A549 (cell line): ENCODE measurements at regions not wholly inside any gene's neighbourhood (a gene's known extent, or its start where the extent isn't known, plus 50 kb on each side); places are given as distances from the start of the nearest gene placed in this dataset.

Experiments
- ATAC-seq, 2 experiments: fragments of 200-7000 bp in 1 of 2; fragments of >200 bp in 1 of 2; cut with Nextera tagmentation in 1 of 2; cut with Tn5 transposase in 1 of 2; 3 replicates each; pipeline versions ENCODE4 v1.8.0 to v1.9.1; 2018 to 2020; ENCODE audit warnings: mild to moderate bottlenecking in 1 of 2, moderate library complexity in 1 of 2
- CTCF ChIA-PET: fragments of 300-600 bp; sonication (Branson Sonifier 250); formaldehyde crosslinking; extraction: SDS; loops from one replicate; lab custom pipeline; 2021; ENCODE audit warnings: antibody characterized with exemption, inconsistent platforms; lab: Yijun Ruan, JAX
- POLR2A ChIA-PET: fragments of 350-600 bp; formaldehyde crosslinking; extraction: SDS; loops from one replicate; lab custom pipeline; 2021; ENCODE audit warnings: antibody characterized with exemption, inconsistent platforms; lab: Yijun Ruan, JAX
- DNase-seq, 2 experiments: peaks; one replicate each; pipeline versions ENCODE4 v3.0.0 to v3.0.0-alpha.2; 2011 to 2016; ENCODE audit warnings: low read depth in 1 of 2, low spot score in 1 of 2
- FAIRE-seq: peaks from 2 replicates; lab custom pipeline; 2011; peaks lifted over from hg19 to GRCh38; lab: Jason Lieb, UNC
- H3K27ac ChIP-seq, 2 experiments: fragments of >200 bp; sonication (Bioruptor Twin); formaldehyde crosslinking; 3 replicates each; pipeline ENCODE4 v1.5.1; 2016 to 2017
- H3K4me1 ChIP-seq: fragments of >200 bp; sonication (Bioruptor Twin); formaldehyde crosslinking; 3 replicates; pipeline ENCODE4 v1.6.1; 2016
- H3K4me2 ChIP-seq: fragments of >200 bp; sonication (Bioruptor Twin); formaldehyde crosslinking; 3 replicates; pipeline ENCODE4 v1.6.1; 2016
- H3K4me3 ChIP-seq: fragments of >200 bp; sonication (Bioruptor Twin); formaldehyde crosslinking; 3 replicates; pipeline ENCODE4 v1.5.1; 2016
- H3K9me3 ChIP-seq: fragments of >200 bp; sonication (Bioruptor Twin); formaldehyde crosslinking; 3 replicates; pipeline ENCODE4 v1.6.1; 2016
- ATOH8 ChIP-seq: fragments of 250-450 bp; sonication (Bioruptor Pico); IDR thresholded peaks from 2 replicates; pipeline ENCODE4 v1.5.0; 2020; ENCODE audit warnings: low read depth, mild to moderate bottlenecking, moderate library complexity
- BHLHE40 ChIP-seq: IDR thresholded peaks from 2 replicates; pipeline ENCODE4 v1.6.1; 2012; ENCODE audit warnings: low read depth, low read length, inconsistent platforms
- CEBPB ChIP-seq, 2 experiments: fragments of >200 bp in 1 of 2; sonication (Bioruptor Twin) in 1 of 2; formaldehyde crosslinking in 1 of 2; IDR thresholded peaks; 2 replicates each; pipeline ENCODE4 v1.6.1; 2012 to 2016
- CHD2 ChIP-seq: fragments of 150-350 bp; IDR thresholded peaks from 2 replicates; pipeline ENCODE4 v1.6.1; 2014; ENCODE audit warnings: low read length; ENCODE audit not compliant: partially characterized antibody
- CHD4 ChIP-seq: fragments of 200-600 bp; sonication (generic); IDR thresholded peaks from 2 replicates; pipeline ENCODE4 v1.6.1; 2016; ENCODE audit warnings: antibody characterized with exemption, mild to moderate bottlenecking, borderline replicate concordance
- E2F6 ChIP-seq: IDR thresholded peaks from 2 replicates; pipeline ENCODE4 v1.6.1; 2012; ENCODE audit warnings: low read depth, borderline replicate concordance
- EHF ChIP-seq: fragments of 250-450 bp; sonication (Bioruptor Pico); IDR thresholded peaks from 2 replicates; pipeline ENCODE4 v1.5.0; 2020; ENCODE audit warnings: mild to moderate bottlenecking
- EP300 ChIP-seq, 2 experiments: fragments of >200 bp; sonication (Bioruptor Twin); formaldehyde crosslinking; IDR thresholded peaks; 2 replicates in 1 of 2; 3 replicates in 1 of 2; pipeline ENCODE4 v1.6.1; 2016 to 2017
- FOSB ChIP-seq: fragments of 250-450 bp; sonication (Bioruptor Pico); IDR thresholded peaks from 2 replicates; pipeline ENCODE4 v1.5.0; 2020; ENCODE audit warnings: mild to moderate bottlenecking, moderate library complexity
- HDAC2 ChIP-seq: fragments of 200-600 bp; sonication (generic); IDR thresholded peaks from 2 replicates; pipeline ENCODE4 v1.6.1; 2016
- HEYL ChIP-seq: fragments of 250-450 bp; sonication (Bioruptor Pico); IDR thresholded peaks from 2 replicates; pipeline ENCODE4 v1.8.0; 2021; ENCODE audit warnings: mild to moderate bottlenecking, moderate library complexity
- HOXA7 ChIP-seq: fragments of 250-450 bp; sonication (Bioruptor Pico); IDR thresholded peaks from 2 replicates; pipeline ENCODE4 v1.5.0; 2020; ENCODE audit warnings: mild to moderate bottlenecking, moderate library complexity
- HOXB13 ChIP-seq: fragments of 250-450 bp; sonication (Bioruptor Pico); IDR thresholded peaks from 2 replicates; pipeline ENCODE4 v1.5.0; 2020; ENCODE audit warnings: low read depth, mild to moderate bottlenecking, moderate library complexity
- JUNB ChIP-seq: fragments of >200 bp; sonication (Bioruptor Twin); formaldehyde crosslinking; IDR thresholded peaks from 2 replicates; pipeline ENCODE4 v1.6.1; 2016
- KDM5A ChIP-seq: fragments of 200-600 bp; sonication (generic); IDR thresholded peaks from 2 replicates; pipeline ENCODE4 v1.6.1; 2016; ENCODE audit warnings: antibody characterized with exemption, mild to moderate bottlenecking
- MAFK ChIP-seq: fragments of 450-650 bp; IDR thresholded peaks from 2 replicates; pipeline ENCODE4 v1.6.1; 2014; ENCODE audit not compliant: partially characterized antibody
- MAZ ChIP-seq: fragments of 150-350 bp; IDR thresholded peaks from 2 replicates; pipeline ENCODE4 v1.6.1; 2014; ENCODE audit warnings: antibody characterized with exemption, low read depth, low read length, borderline replicate concordance
- MYC ChIP-seq: IDR thresholded peaks from 2 replicates; pipeline ENCODE4 v1.6.1; 2012; ENCODE audit warnings: mild to moderate bottlenecking, inconsistent platforms, low read length, improper control_type of control experiment, borderline replicate concordance
- NFE2L2 ChIP-seq: fragments of 150-350 bp; conservative IDR thresholded peaks from 2 replicates; pipeline ENCODE4 v1.6.1; 2014; ENCODE audit warnings: low read length
- NPAS2 ChIP-seq: fragments of 250-450 bp; sonication (Bioruptor Pico); IDR thresholded peaks from 2 replicates; pipeline ENCODE4 v1.8.0; 2022; ENCODE audit warnings: mild to moderate bottlenecking, moderate library complexity, borderline replicate concordance
- PHF8 ChIP-seq: fragments of 200-600 bp; sonication (generic); IDR thresholded peaks from 2 replicates; pipeline ENCODE4 v1.6.1; 2016; ENCODE audit warnings: low read depth, mild to moderate bottlenecking, antibody characterized with exemption, moderate library complexity, borderline replicate concordance
- POLR2A ChIP-seq: IDR thresholded peaks from 2 replicates; pipeline ENCODE4 v1.6.1; 2012; ENCODE audit warnings: mild to moderate bottlenecking, low read length
- RAD21 ChIP-seq, 2 experiments: fragments of >200 bp in 1 of 2; sonication (Bioruptor Twin) in 1 of 2; formaldehyde crosslinking in 1 of 2; IDR thresholded peaks in 1 of 2; conservative IDR thresholded peaks in 1 of 2; 2 replicates in 1 of 2; 3 replicates in 1 of 2; pipeline ENCODE4 v1.6.1; 2012 to 2018; ENCODE audit warnings: inconsistent platforms in 1 of 2
- RCOR1 ChIP-seq: fragments of 150-350 bp; IDR thresholded peaks from 2 replicates; pipeline ENCODE4 v1.6.1; 2014; ENCODE audit warnings: antibody characterized with exemption, low read length, low read depth
- REST ChIP-seq: fragments of 200-600 bp; sonication (generic); IDR thresholded peaks from 2 replicates; pipeline ENCODE4 v1.6.1; 2016; ENCODE audit warnings: antibody characterized with exemption, mild to moderate bottlenecking, moderate library complexity
- TFCP2L1 ChIP-seq: fragments of 250-450 bp; sonication (Bioruptor Pico); IDR thresholded peaks from 2 replicates; pipeline ENCODE4 v1.5.0; 2021; ENCODE audit warnings: mild to moderate bottlenecking
- ZFP36 ChIP-seq: fragments of 450-650 bp; IDR thresholded peaks from 2 replicates; pipeline ENCODE4 v1.6.1; 2014; ENCODE audit warnings: borderline replicate concordance; ENCODE audit not compliant: partially characterized antibody
- ZNF302 ChIP-seq: fragments of 250-450 bp; sonication (Bioruptor Pico); IDR thresholded peaks from 2 replicates; pipeline ENCODE4 v1.9.0; 2021; ENCODE audit warnings: inconsistent platforms, mild to moderate bottlenecking, moderate library complexity
- WGBS: methylation state at CpG from one replicate; pipeline ENCODE4 v1.1.6; 2017; ENCODE audit errors: missing lambda C conversion rate; 5-methylcytosine and 5-hydroxymethylcytosine counted together

- ChIA-PET CTCF (no interaction called here), POLR2A (no interaction called here)
- TF ChIP-seq BHLHE40 = no peak
- TF ChIP-seq PHF8 = no peak
- no peak for TF ChIP-seq HDAC2
- no peak for TF ChIP-seq POLR2A
- TF ChIP-seq ZNF302 (CRISPR knock-in tag) = no peak
- TF ChIP-seq ZFP36 = no peak
- TF ChIP-seq RAD21 (conservative IDR thresholded peaks at IDR 0.05 in 1 of 2, IDR thresholded peaks at IDR 0.05 in 1 of 2) = no peak
- TF ChIP-seq RCOR1 = no peak
- no peak for TF ChIP-seq MYC
- no peak for TF ChIP-seq MAFK
- TF ChIP-seq HOXB13 (CRISPR knock-in tag) = no peak
- no peak for TF ChIP-seq HOXA7
- TF ChIP-seq HEYL (CRISPR knock-in tag) = no peak
- no peak for TF ChIP-seq FOSB (CRISPR knock-in tag)
- TF ChIP-seq E2F6 = no peak
- no peak for TF ChIP-seq EHF (CRISPR knock-in tag)
- no peak for TF ChIP-seq KDM5A
- no peak overlapping the region for H3K4me2 ChIP-seq
- H3K4me3 ChIP-seq = no peak overlapping the region
- H3K27ac ChIP-seq = no peak overlapping the region
- FAIRE-seq (no peak), ATAC-seq (no peak), DNase-seq (no peak)
- H3K4me1 ChIP-seq = no peaks in the 10 kb centered on the region
- no peaks in the 10 kb centered on the region for H3K9me3 ChIP-seq
Observed at GRCh38 chr4:157591245-157591644, 370.7 kb downstream of the GRIA2 start.

- CTCF ChIA-PET = interaction anchor here (0.7 kb wide), 1 partner anchor 9 kb away, joined by 4 read pairs; no protein-coding TSS in a partner anchor
- Histone ChIP-seq H3K4me1 (no peaks in the 10 kb centered on the region), H3K9me3 (no peaks in the 10 kb centered on the region)
- DNase-seq (no peak), FAIRE-seq (no peak)
- TF ChIP-seq JUNB (no peak), ATOH8 (CRISPR knock-in tag) (no peak), EP300 (IDR thresholded peaks at IDR 0.05) (no peak), REST (no peak), CEBPB (IDR thresholded peaks at IDR 0.05) (no peak), NPAS2 (CRISPR knock-in tag) (no peak), TFCP2L1 (CRISPR knock-in tag) (no peak), MAZ (no peak), NFE2L2 (no peak), FOSB (CRISPR knock-in tag) (no peak), HOXA7 (no peak), CHD4 (no peak), HEYL (CRISPR knock-in tag) (no peak), CHD2 (no peak), EHF (CRISPR knock-in tag) (no peak)
- TF ChIP-seq, all 56 proteins: peak for 0
- ATAC-seq = no peak
- POLR2A ChIA-PET = no interaction called here
- WGBS = 7% methylated on average over 2 of the region's 2 CpGs
- Histone ChIP-seq H3K27ac (no peak overlapping the region), H3K4me2 (no peak overlapping the region), H3K4me3 (no peak overlapping the region)
Observed at GRCh38 chr4:157590679-157591078, 370.2 kb downstream of the GRIA2 start.
